HUDEP-2 (cell line): ENCODE measurements at regions not wholly inside any gene's neighbourhood (a gene's known extent, or its start where the extent isn't known, plus 50 kb on each side); places are given as distances from the start of the nearest gene placed in this dataset.
A peak's percentile ranks its signal among the peaks of the same experiment; 100 is the strongest.

Experiments
- DNase-seq, 76 experiments: peaks; one replicate each; lab custom pipeline; 2025; ENCODE audit not compliant: unreplicated experiment in 76 of 76; lab: John Stamatoyannopoulos, UW

DNA sequence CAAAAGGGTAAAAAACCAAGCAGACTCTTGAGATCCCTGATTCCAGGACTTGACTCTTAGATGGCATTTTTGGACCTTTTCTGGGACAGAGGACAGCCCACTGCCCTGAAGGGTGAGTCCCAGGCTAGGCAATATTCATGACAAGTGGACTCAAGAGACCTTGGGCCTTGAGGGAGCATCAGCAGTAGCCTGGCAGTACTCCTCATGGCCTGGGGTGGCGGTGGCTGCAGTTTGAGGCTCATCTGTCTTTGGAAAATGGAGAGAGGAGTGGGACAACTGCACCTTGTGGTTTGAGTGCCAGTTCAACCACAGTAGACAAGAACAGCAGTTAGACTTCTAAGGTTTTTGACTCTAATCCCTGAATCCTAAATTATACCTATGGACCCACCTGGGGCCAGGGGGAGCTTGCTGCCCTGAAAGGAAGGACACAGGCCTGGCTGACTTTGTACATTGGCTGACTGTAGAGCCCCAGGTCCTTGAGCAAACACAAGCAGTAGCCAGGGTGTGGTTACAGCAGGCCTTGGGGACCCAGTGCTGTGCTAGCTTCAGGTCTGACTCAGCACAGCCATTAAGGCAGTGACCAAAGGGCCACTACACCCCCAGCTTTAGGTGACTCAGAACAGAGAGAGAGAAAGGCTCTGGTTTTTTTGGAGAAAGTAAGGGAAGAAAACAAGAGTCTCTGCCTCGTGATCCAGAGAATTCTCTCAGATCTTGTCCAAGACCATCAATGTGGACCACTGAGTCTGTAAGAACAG is 1023.2 kb downstream of the KCNT2 start:
- peak in 1 of 76 experiments; percentile 4 for DNase-seq

GRCh38 chr1:195580988-195581387 is 1027.3 kb downstream of the KCNT2 start:
- DNase-seq = no peak

DNA sequence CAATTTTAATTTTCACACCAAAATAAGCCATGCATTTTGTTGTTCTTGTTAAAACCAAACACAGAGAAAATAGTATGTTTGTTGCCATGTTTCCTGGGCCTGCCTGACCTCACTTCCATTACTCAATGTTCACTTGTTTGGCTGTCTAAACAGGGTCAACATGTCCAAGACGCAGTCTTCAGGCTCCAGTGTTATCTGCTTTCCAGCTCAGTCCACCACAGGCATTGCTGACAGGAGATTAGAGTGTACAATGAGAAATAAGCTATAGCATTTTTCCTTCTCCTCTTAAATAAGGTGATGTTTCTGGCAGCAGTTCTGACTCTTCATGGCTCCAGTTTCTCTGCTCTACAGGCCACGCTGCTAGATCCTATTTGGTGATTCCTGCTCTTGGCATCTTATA is 1030.5 kb downstream of the KCNT2 start:
- peak in 3 of 76 experiments; percentile 7 to 34 (median 21) for DNase-seq

DNA sequence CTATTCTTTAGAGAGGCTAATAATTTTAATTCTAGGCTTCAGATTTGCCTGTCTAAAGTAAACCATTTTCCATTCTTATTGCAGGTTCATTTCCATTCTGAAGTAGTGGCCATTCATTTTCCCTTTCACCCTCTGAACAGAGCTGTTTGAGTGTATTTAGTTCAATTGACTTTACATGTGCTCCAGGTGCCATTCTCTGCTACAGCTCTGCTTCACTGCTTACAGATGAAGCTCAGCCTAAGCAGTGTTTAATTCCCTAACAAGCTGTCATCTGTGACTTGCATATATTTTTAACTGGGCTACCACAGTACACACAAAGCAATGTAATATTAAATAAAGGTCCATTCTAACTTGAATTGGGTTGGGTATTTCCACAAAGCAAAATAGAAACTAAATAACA is 1031.6 kb downstream of the KCNT2 start:
- no peak for DNase-seq

- DNase-seq = no peak
Observed at GRCh38 chr1:195574511-195574910, 1033.7 kb downstream of the KCNT2 start.

- DNase-seq = no peak
Observed at GRCh38 chr1:195569934-195570333, 1038.3 kb downstream of the KCNT2 start.

GRCh38 chr1:195568389-195568788 is 1039.9 kb downstream of the KCNT2 start:
- no peak for DNase-seq

DNA sequence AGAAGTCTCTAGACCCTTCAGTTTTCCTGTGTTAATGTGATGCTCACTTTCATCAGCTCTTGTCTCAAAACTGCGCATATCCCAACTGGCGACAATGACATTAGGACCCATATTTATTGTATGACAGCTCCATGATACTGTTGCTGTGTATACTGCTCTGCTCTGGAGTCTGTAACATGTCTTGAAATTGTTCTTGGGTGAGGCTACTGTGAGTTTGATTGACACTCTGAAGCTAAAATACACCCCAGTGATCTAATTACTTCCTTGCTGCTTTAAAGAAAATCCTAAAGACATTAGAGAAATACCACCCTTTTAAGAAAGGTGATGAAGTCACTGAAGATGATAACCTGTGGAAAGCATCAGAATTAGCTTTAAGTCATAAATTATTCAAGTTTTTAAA is 1046.2 kb downstream of the KCNT2 start:
- no peak for DNase-seq

DNA sequence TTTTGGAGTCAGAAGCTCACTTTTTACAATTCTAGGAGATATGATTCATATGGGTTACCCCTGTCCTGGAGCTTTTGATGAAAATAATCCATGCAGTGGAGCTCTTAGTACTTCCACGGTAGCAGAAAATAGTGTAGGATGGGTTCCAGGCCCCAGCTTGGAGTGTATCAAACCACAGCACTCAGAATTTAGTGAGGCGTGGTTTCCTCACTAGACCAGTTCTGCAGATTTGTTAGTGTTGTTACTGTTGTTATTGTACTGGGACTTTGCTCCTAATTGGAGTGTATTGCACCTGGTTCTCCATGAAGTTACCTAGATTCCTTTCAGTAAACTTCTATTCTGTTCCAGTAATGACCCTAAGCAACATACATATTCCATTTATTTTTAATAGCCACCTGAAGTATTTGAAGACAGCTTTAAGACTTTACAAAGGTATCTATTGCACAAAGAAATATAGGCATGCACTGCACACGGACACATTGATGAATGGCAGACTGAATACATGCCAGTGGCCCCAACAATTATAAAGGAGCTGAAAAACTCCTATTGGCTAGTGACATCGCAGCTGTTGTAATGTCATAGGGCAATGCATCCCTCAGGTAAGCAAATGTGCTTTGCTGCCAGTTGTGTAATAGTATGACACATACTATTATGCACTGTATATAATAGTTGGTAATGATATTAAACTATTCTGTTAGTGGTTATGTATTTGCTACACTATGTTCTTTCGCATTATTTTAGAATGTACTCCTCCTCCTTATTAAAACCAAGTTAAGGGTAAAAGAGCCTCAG is 1058.0 kb downstream of the KCNT2 start:
- no peak for DNase-seq

DNA sequence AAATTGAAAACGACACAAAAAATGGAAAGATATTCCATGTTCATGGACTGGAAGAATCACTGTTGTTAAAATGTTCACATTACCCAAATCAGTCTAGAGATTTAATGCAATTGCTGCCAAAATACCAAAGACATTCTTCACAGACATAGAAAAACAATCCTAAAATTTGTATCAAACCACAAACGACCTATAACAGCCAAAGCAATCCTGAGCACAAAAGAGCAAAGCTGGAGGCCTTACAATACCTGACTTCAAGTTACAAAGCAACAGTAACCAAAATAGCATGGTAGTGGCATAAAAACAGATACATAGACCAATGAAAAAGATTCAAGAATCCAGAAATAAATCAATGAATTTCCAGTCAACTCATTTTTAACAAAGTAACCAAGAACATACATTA is 1077.3 kb downstream of the KCNT2 start:
- no peak for DNase-seq

DNA sequence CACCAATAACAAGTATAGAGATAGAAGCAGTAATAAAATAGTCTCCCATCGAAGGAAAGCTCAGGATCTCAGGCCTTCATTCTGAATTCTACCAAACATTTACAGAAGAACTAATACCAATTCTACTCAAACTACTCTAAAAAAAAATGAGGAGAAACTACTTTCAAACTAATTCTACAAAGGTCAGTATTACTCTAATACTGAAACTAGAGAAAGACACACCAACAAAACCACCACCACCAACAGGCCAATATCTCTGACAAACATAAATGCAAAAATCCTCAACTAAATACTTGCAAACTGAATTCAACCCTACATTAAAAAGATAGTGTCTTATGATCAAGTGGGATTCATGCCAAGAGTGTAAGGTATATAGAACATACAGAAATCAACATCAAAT is 1078.4 kb downstream of the KCNT2 start:
- DNase-seq = no peak

- DNase-seq = no peak
Observed at GRCh38 chr1:195520757-195521156, 1087.5 kb downstream of the KCNT2 start.

DNA sequence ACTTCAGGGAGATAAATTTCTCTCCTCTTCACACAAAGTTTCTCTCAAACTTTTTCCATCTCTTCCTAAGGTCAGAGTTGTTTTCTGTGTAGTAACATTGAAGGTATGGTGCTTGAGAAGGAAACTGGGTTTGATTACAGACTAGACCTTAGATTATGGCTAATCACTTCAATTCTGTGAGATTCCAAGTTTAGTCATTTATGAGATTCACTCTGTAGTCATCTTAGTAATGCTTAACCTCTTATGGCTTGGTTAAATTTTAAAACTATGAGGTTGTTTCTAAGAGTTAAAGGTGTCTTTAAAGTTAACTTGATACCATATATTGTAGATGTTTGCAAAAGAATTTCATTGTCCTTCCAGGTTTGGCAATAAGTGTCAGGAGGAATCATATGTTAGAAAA is 1092.2 kb downstream of the KCNT2 start:
- no peak for DNase-seq

GRCh38 chr1:195511501-195511900 is 1096.7 kb downstream of the KCNT2 start:
- DNase-seq = no peak

- no peak for DNase-seq
Observed at GRCh38 chr1:195501118-195501517, 1107.1 kb downstream of the KCNT2 start.

DNA sequence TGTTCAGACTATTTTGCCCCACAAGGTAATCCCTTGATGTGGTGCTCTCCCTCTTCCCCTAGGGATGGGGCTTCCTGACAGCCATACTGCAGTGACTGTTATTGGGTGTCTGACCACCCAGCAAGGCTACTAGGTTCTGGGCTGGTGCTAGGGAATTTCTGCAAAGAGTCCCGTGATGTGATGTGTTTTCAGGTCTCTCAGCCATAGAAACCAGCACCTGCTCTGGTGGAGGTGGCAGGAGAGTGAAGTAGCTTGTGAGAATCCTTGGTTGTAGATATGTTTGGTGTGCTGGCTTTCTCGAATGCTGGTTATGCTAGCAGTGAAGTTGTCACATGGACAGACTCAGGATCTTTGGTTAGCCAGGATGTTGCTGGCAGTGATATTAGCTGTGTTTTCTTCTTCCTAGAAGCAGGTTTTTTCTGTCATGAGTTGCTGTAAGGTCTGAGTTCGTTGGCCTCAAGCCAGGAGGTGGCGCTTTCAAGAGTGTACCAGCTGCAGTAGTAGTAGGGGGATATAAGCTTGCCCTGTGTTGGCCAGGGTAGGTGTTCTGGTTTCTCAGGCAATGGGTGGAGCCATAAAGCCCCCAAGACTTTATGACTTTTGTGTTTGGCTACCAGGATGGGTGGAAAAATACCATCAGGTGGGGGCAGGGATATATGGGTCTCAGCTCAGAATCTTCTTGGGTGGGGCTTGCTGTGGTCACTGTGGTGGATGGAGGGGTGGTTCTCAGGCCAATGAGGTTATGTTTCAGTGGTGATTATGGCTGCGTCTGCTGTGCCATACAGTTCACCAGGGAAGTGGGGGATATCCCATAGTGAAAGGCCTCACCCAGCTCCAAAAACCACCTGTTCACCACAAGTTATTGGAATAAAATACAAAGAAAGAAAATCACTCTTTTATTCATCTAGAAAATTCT is 1112.3 kb downstream of the KCNT2 start:
- DNase-seq = peak in 4 of 76 experiments; percentile 4 to 19 (median 8)

GRCh38 chr1:195482137-195482536 is 1126.1 kb downstream of the KCNT2 start:
- no peak for DNase-seq

DNA sequence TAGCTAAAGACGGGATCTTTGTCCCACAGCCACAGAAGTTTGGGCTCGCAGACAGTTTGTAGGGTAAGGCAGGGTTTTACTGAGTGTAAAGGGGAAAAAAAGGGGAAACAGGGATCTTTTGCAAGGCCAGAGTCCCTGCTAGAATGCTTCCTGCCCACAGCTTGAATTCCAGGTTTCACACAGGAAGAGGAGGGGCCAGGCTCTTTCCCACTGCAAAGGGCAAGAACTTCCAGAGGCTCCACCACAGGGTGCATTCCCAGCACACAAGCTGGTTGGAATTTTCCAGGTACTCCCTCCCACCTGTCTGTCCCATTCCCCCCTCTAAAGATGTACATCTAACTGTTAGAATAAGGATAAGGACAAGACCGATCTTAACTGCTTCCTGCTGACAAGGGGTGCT is 1126.9 kb downstream of the KCNT2 start:
- DNase-seq = no peak

DNA sequence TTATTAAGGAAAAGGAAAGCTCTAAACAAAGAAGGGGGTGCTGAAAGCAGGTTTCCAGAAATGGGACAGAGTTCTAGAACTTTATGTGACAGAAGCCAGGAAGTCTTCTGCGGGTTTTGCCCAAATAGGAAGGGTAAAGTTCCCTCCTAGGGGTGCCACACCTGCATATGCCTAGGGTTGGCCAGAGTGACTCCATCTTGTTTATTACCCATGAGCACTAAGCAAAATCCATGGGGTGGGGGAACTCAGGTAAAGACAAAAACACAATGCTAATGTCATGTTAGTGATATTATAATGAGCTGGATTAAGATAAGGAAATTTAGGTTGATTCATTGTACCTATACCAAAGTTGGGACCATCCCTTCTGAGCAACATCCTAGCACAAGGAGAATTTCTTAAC is 1132.7 kb downstream of the KCNT2 start:
- no peak for DNase-seq

GRCh38 chr1:195472291-195472690 is 1135.9 kb downstream of the KCNT2 start:
- no peak for DNase-seq

DNA sequence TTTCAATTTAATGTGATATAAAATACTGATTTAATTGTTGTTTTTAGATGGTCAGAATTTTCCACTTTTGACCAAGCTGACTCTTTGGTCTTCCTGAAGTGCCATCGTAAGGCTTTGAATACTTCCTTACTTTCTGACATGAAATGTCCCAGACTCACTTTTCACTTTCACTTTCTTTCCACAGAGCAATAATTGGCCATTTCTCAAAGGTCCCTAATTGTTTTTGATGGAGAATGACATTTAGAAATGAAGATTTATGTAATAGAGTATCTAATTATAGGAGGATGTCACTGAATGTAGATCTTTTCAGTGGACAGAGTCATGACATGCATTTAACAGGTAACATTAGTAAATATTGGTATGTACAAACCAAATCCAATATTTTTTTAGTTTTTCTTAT is 1141.6 kb downstream of the KCNT2 start:
- no peak for DNase-seq
